Stimulated activated CD8-positive, alpha-beta memory T cell treated with anti-CD3 and anti-CD28 coated beads, Interleukin-12 subunit alpha, Interleukin-12 subunit beta, amount 100 ng/mL, for 4 hours (primary cell): ENCODE measurements at regions not wholly inside any gene's neighbourhood (a gene's known extent, or its start where the extent isn't known, plus 50 kb on each side); places are given as distances from the start of the nearest gene placed in this dataset.
"Not testable (repeated sequence)": the region's sequence is repeated elsewhere in the genome, so short reads cannot be mapped to it uniquely, and the experiment has no call there.

Experiments used
- DNase-seq: peaks from one replicate; pipeline ENCODE4 v3.0.0-alpha.2; 2020; ENCODE audit warnings: low read depth

DNA sequence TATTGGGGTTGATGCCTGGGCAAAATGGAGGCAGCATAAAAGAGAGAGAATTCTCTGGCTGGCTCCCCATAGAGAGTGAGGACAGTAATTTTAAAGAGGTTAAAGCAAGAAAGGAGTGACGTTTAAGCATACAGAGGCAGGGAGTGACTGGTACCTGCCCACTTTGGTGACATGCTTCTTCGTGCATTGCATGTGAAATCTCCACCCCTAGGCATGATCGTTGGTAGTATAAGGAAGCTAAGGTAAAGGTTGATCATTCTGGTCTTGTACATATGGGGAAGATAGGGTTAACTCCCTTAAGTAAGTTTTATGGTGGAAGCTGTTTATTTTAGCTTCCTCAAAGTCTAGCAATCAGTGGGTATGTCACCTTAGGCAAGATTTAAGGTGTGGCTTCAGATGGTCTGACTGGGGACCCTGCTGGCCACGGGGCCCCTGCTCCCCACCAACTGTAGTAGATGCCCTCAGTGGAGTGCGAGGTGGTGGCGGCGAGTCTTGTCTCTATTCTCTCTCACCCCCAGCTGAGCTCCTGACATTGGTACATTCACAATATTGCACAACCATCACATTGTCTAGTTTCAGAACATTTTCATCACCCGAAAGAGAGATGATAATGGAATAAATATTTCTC, 797.5 kb upstream of the SPRY2 start:
- no peak for DNase-seq

DNA sequence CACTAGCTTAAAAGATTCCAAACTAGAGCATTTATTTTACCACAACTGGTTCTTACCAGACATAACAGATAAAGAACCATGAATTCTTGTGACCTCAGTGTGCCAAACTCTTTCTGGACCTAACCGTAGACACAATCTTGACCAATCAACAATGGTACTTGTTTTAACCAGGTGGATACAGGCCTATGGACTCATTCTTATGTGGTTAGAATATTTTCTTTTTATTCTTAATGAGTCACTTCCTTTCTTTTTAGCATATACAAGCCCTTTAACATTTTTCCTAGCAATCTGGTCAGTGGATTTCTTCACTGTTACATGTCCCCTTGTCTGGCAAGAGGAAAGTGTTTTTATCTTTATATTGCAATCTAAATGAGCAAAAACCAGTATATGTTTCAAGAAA, 792.1 kb upstream of the SPRY2 start:
- DNase-seq: no peak

DNA sequence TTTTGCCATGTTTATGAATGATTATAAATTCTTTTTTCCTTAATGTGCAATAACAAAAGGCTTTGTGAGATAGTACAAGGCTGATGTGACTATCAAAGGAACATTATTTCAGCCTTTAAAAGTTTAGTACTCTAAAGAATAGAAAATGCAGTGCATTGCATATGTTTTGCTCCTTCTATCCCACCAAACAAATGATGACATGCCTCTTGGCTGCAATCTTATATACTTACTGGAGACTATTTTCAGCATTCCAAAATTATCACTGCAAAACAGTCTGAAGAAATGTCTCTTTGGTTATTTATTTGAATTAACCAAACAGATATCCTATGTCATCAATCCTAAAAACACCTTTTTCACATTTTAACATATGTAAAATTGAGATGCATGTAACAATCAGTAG, 776.5 kb upstream of the SPRY2 start:
- no peak for DNase-seq

DNA sequence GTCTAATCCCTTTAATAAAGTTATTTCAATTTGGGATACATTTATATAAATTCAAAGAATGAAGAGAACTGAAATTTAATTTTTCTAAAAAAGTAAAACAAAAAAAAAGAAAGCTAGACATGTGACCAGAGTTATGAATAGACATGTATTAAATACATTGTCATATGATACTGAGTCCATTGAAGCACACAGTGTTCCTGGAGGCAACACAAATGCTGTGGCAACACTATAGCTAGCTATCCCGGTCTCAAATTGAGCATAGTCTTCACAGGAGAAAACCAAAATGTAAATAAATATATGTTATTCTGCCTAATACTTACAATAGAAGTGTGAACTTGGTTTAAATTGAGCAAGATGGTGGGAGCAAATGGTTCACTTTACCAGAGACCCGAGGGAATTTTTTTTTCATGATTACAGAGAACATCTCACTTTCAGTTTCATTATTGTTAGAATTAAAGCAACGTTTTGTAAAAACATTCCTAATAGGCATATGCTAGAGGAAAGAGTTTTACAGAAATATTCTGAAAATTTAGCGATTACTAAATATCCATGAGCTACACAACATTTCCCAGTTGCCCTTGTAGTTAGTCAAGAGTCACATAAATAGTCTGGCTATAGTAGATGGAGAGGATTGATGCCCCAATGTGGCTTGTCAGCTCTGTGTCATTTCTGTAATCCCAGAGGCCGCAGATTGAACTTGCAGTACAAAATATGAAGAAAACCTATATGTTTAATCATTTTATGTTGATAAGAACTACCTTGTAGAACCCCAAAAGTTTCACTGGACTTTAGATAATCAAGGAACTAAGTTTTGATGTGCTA, 775.7 kb upstream of the SPRY2 start:
- DNase-seq: no peak

DNA sequence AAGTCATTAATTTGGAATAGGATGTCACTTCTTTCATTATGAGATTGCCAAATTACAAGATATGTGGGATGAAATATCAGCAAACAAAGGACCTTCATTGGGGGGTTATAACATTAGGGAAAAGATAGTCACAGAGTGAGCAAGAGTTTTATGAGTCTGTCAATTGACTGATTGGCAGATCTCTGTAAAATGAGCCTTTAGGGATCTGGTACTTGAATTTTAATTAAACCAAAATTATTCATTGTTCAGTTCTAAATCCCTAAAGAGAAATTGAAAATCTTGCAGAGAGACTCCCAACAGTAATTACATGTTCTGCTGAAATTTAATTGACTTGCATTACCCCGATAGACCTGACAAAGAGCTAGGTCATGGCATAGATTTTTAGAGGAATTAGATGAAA, 768.1 kb upstream of the SPRY2 start:
- DNase-seq: no peak

DNA sequence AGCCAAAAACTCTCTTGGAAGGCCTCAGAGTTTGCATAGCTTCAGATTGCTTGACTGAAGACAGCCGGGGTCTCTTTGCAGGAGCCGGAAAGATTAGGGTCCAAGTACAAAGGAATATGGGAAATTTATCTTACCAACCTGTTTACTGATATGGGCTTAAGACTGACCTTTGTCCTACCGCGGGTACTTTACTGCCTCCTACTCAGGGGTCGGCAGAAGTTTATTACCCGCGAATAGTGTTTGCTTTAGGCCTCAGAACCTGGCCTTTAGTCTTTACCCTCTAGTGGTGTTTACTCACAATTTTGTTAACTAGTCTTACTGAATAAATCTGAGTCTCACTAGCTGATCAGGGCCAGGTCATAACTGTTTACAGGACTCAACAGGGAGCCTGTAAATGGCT, 765.4 kb upstream of the SPRY2 start:
- DNase-seq: no peak

DNA sequence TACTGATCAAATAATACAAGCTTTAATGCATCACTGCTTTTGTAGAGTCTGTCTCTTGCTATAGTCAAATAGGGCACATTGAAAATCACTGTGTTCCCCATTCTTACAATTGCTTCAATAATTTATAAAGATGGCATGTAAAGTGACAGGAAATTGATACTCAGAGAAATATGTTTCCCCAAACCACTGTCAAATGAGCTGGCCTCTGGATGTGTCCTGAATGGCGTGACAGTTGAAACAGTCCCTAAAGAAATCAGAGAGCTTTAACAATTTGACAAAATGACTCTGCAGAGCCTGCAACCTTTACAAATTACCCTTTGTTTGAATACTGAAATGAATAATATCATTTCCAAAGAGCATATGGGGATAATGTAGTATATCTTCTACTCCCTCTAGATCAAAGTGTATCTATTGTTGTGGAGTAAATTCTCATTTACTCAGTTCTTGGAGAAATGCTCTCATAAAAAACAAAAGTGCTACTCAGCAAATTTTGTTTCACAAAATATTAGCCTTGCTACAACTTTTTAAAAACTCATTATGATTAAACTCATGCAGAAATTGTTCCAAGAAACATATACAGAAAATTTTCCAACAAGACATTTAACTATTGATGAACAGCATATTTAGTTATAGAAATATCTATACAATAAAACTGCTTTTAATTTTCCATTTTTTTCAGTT, 763.2 kb upstream of the SPRY2 start:
- no peak for DNase-seq

DNA sequence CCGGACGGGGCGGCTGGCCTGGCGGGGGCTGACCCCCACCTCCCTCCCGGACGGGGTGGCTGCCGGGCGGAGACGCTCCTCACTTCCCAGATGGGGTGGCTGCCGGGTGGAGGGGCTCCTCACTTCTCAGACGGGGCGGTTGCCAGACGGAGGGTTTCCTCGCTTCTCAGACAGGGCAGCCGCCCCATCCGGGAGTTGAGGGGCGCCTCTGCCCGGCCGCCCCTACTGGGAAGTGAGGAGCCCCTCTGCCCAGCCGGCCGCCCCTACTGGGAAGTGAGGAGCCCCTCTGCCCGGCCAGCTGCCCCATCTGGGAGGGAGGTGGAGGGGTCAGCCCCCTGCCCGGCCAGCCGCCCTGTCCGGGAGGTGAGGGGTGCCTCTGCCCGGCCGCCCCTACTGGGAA, 761.1 kb upstream of the SPRY2 start:
- not testable (repeated sequence) for DNase-seq

DNA sequence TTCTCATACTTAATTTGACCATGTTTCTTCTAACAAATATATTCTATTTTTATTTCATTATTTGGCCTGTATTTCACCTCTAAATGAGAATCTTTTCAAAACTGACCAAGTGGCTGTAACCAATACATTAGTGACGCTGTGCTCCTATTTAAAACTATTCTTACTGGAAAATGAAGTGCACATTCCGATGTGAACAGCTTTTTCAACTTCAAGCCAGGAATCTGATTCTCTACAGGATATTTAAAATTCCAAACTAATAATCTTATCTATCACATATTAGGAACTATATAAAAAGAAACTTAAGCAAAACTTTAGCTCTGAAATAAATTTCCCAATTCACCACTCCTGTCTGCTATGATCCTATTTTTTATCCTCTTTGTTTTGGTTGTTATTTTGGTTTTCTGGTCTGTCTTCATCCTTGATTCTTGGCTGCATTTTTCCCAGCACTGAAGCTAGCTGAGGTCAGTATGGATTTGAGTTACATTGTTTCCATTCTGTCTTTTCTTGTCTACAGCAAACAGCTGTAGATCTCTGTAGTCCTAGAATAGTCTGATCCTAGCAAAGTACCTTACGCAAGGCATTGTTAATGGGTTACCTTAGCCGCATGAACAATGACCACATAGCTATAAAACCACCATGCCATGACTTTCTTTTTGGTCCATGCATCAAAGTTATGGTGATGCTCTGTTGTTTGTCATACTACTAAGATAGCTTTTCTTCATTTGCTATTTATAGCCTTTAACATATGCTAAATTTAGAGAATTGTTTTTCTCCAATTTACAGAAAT, 748.6 kb upstream of the SPRY2 start:
- no peak for DNase-seq

DNA sequence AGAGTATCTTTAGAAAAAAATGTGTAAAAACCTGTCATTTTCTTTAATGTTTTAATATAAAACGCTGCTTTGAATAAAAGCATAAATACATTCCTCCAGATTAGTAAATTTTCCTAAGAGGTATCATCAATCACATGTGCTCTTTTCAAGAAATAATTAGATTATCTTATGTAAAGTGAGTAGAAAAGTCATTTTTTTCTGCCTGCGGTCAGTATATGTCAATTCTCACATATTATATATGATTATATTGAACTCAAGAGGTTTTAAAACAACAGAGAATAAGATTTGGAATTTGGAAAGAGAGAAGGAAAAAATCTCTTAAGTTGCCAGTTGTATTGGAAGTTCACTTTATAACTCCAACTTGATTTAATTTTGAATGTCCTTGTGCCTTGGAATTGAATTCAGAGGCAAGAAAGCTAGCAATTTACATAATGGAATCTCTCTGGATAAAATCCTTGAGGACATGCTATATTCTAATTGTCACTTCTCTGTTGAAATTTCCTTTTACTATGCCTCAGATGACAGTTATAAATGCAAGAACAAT, 740.1 kb upstream of the SPRY2 start:
- DNase-seq: no peak

DNA sequence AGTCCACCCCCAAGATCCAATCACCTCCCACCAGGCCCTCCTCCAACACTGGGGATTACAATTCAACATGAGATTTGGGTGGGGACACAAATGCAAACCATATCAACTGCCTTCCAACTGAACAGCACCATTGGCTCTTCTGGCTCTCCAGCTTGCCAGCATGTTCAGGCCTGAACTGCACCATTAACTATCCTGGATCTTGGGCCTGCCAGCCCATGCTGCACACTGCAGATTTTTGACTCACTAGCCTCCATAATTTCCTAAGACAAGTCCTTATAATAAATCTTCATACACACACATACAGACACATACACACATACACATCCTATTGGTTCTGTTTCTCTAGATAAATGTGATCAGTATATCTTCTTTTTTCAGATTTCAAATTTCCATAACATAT, 737.1 kb upstream of the SPRY2 start:
- no peak for DNase-seq

DNA sequence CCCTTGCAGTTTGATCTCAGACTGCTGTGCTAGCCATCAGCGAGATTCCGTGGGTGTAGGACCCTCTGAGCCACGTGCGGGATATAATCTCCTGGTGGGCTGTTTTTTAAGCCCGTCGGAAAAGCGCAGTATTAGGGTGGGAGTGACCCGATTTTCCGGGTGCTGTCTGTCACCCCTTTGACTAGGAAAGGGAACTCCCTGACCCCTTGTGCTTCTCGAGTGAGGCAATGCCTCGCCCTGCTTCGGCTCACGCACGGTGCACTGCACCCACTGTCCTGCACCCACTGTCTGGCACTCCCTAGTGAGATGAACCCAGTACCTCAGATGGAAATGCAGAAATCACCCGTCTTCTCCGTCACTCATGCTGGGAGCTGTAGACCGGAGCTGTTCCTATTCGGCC, 728.9 kb upstream of the SPRY2 start:
- DNase-seq: not testable (repeated sequence)

DNA sequence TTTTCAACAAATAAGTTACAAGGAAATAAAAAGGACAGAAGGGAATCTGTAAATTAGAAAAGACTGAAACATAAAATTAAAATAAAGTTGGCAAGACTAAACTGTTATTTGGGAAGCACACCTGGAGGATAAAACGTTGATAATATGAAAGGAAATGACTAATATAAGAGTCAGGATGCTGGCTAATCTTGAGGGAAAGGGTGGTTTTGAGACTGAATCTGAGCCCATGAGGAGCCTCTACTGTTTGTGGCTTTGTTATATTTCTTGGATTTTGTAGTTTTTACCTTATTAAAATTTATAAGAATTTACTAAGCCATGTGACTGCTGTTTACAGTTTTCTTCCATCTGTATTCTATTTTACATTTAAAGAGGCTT, 718.0 kb upstream of the SPRY2 start:
- DNase-seq: no peak

DNA sequence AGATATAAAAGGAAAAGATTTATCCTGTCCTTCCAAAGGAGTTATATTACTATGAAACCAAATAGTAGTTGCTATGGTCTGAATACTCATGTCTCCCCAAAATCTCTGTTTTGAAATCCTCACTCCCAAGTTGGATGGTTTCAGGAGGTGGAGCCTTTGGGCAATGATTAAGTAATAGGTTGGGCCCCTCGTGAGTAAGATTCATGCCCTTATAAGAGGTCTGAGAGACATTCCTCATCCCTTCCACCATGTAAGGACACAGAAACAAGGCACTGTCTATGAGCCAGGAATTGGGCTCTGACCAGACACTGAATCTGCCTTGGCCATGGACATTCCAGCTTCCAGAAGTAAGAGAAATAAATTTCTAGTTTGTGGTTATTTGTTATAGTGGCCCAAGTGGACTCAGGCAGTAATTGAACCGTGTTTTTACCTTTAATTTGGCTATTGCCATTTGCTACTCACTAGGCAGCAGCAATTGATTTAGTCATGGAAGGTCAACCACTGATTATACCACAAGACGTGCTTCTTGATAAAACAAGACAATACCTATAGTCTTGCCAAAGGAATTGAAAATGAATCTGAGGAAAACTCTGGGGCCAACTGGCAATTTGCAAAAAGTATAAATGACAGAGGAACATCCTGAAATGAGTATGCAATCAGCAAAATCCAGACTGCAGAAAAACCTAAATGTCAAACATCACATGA, 717.4 kb upstream of the SPRY2 start:
- no peak for DNase-seq

DNA sequence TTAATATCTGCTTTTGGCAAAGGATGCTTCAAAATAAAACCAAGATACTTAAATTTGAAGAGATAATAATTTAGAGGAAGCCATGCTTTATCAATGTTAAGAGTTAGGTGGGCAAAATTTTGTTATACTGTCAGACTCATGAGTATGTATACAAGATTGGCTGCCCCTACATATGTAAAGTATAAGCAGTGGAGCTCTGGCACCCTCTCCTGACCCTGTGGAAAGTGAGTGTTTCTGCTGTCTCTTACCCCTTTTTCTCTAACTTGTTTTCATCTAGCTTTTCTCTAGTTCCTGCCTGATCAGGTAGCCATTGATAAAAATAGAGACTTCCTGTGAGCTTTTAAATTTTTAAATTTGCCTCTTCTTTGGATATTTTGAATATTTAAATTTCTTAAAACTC, 710.9 kb upstream of the SPRY2 start:
- DNase-seq: no peak

DNA sequence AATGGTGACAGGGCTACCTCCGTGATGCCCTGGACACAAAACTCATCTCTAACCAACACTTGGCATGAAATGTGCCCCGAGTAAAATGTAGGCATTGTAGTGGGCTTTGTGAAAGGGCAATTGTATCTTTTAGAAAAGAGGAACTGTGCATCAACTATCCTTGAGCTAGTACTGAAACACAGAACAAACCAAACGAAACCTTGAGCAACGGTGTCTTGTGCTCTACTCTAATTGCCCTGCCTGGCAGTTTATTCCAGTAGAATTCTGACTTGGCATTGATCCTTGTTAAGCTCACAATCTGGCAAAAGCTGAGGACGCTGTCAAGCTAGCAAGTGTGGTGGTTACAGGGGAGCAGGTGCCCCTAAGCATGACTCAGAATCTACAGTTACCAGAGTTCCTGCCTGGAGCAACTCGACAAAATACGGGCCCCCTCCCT, 707.1 kb upstream of the SPRY2 start:
- no peak for DNase-seq

DNA sequence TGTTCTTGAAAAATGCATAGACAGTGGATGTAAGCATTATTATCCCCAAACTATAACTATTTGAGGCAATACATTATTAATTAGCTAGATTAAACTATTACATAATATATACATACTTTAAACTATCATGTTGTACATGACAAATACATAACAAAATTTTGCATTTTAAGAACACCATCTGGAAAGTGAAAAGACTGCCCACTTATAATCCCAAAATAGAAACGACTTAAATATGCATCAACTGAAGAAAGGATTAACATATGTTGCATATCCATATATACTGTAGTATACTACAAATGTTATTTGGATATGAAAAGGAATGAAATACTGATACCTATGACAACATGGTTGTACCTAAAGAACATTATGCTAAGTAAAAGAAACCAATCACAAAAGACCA, 700.8 kb upstream of the SPRY2 start:
- DNase-seq: no peak

DNA sequence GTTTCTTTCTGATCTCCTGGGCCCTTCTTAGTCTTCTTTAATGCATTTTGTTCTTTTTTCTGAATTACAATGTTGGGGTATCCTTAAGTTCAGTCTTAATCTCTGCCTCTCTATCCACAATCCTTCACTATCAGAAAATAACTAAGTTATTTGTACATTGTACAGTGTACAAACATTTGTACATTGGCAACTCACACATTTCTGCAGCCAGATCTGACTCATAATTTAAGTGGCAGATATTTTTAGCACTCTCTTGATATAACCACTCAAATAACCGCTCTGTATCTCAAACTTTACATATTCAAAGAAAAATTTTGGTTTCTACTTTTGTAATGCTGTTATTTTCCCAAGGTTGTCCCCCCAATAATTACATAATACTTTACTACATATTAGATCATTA, 691.1 kb upstream of the SPRY2 start:
- DNase-seq: no peak

DNA sequence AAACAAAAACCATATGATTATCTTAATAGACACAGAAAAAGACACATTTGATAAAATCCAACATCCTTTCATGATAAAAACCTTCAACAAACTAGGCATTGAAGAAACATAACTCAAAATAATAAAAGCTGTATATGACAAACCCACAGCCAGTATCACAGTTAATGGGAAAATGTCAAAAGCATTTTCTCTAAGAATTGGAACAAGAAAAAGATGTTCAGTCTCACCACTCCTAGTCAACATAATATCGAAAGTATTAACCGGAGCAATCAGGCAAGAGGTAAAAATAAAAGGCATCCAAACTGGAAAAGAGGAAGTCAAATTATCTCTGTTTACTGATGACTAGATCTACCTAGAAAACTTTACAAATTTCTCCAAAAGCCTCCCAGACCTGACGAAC, 684.2 kb upstream of the SPRY2 start:
- DNase-seq: no peak

DNA sequence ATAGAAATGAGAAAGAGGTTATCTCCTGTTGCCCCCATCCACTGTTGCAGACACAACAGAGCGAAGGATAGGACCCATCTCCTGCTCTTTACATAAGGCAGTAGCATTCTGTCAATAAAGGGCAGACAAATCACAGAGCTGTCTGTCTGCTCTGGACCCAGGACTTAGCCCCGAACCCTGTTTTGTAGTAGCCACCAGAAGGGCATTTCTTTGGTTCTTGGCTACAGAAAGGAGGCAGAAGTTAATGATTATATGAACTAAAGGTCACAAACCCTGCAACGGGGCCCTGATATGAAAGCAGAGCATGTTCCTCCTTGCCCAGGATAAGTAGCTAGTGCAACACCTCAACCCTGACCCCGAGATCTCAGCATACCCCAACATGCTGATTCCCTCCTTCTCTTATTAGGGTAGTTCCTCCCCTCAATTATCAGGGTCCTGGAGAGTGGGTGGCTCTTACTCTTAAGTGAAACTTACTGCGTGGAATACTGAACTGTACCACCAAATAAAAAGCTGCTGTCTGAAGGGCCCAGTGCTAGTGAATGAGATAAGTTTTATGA, 680.4 kb upstream of the SPRY2 start:
- DNase-seq: no peak

DNA sequence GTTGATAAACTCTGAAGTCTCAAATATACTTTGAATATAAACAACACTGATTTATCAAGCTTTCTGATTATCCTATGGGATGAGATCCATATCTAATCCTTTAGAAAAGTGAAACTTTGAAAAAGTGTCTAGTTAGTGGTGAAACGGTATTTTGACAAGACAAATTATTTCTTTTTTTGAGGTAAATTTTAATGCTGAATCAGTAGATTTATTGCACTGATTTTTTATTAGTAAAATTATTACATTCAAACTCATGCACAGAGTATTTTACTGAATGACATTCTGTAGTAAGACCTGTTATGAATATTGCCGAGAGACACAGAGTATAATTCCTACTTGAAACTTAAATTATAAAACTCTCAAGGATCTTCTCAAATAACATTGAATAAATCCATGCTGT, 679.1 kb upstream of the SPRY2 start:
- DNase-seq: no peak
